UCSD-AML1 (cell line): ENCODE measurements at regions not wholly inside any gene's neighbourhood (a gene's known extent, or its start where the extent isn't known, plus 50 kb on each side); places are given as distances from the start of the nearest gene placed in this dataset.
"Not testable (repeated sequence)": the region's sequence is repeated elsewhere in the genome, so short reads cannot be mapped to it uniquely, and the experiment has no call there.

ENCODE experiments used
- DNase-seq: peaks from one replicate; lab custom pipeline; 2025; ENCODE audit not compliant: unreplicated experiment; lab: John Stamatoyannopoulos, UW

GRCh38 chr5:27217155-27217956 lies 179.0 kb upstream of the CDH9 start:
- DNase-seq = no peak

- DNase-seq = no peak
Measured at GRCh38 chr5:27216367-27216950, 178.1 kb upstream of the CDH9 start.

DNA sequence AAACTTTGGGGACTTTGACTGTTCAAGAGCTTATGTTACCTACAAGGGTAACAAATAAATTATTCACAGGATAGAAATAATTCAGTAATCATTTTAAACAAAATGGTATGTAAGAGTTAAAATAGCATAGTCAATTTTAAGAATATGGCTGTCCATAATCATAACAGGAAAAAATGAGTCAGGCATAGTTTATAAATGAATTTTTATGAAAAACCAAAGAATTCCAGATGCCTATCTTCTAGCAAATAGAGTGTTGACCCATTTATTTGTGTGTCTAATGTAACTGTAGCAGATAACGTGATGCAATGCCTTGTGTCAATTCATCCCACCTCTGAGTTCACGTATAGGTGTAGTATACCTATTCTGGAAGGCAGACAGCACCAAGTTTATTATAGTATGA lies 169.7 kb upstream of the CDH9 start:
- no peak for DNase-seq

GRCh38 chr5:27191786-27192510 lies 153.6 kb upstream of the CDH9 start:
- no peak for DNase-seq

- DNase-seq = no peak
Measured at GRCh38 chr5:27172693-27173092, 134.3 kb upstream of the CDH9 start.

DNA sequence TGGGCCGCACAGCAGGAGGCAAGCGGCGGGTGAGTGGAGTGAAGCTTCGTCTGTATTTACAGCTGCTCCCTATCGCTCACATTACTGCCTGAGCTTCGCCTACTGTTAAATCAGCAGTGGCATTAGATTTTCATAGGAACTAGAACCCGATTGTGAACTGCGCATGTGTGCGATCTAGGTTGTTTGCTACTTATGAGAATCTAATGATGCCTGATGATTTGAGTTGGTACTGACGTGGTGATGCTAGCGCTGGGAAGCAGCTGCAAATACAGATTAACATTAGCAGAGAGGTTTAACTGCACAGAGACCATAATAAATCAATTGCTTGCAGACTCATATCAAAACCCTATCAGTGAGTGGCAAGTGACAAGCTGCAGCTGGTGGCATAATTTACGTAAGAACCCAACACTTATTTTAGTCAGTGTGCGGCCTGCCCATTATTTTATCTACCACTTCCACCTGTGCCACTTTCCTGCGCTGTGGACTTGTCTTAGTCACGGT lies 133.4 kb upstream of the CDH9 start:
- no peak for DNase-seq

DNA sequence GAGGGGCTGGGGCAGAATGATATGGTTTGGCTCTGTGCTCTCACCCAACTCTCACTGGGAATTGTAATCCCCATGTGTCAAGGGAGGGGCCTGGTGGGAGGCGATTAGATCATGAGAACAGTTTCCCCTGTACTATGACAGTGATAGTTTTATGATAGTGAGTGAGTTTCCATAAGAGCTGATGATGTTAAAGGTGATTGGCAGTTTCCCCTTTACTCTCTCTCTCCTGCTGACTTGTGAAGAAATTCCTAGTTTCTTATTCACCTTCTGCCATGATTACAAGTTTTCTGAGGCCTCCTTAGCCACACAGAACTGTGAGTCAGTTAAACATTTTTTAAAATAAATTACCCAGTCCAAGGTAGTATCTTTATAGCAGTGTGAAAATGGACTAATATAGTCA lies 120.4 kb upstream of the CDH9 start:
- no peak for DNase-seq

- no peak for DNase-seq
Measured at GRCh38 chr5:27158171-27158570, 119.8 kb upstream of the CDH9 start.

DNA sequence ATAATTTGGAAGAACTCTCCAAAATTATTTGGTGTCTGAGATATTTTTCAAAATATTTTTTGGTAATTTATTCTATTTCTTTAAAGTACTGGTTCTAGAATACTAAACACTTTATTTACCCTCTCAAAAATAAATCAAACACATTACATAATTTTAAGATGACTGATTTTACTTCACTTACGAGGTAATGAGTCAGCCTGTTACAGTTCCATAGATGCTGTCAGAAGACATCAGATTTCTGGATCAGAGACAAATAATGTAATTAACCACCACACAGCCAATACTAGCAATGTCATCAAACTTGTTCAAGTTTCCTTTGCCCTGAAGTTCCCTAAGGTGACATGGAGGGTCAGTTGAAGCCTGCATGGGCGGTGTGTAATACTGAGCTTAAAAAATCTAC lies 106.1 kb upstream of the CDH9 start:
- no peak for DNase-seq

DNA sequence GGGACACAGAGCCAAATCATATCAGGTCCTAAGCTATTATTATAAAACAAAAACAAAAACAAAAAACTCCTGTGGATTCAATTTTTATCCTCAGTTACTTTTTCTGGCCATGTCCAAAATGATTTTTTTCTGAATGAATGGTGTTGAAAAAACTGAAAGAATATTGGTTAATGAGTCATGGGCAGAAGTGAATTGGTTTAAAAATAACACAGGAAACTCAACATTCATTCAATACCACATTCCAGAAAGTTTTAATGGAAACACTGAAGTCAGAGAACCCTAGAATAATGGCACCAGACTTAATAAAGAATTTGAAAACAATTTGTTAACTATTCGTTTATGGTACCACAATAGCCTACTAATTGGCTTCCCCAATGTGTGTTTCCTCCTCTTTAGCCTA lies 102.4 kb upstream of the CDH9 start:
- no peak for DNase-seq

GRCh38 chr5:27130587-27130986 lies 92.2 kb upstream of the CDH9 start:
- DNase-seq = no peak

DNA sequence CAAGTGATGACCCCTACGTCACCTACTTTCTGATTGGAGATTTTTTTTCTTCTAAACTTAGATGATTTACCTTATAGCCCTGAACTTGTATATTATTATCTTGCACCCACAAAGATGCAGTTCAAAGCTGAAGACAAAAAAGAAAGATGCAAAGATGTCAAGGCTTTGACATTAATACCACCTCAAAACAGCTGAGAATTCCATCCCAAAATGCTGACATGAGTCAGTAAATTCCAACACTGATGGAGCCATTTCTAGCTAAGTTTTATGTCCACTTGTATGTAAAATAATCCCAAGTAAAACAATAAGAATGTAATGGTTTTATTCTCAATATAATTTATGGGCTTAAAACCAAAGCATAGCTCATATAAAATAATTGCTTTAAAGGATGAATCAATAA lies 91.5 kb upstream of the CDH9 start:
- no peak for DNase-seq

DNA sequence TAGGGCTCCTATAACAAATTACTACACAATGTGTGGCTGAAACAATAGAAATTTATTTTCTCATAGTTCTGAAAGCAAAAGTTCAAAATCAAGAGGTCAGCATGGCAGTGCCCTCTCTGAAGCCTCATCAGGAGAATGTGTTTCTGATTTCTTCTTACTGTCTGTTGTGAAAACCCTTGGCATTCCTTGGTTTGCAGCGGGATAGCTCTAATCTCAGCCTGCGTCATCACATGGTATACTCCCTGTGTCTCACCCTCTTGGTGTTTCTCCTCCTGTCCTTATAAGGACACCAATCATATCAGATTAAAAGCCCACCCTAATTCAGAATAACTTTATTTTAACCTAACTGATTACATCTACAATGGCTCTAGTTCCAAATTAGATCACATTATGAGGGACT lies 87.5 kb upstream of the CDH9 start:
- DNase-seq = no peak

GRCh38 chr5:27124590-27124989 lies 86.2 kb upstream of the CDH9 start:
- no peak for DNase-seq

GRCh38 chr5:27119736-27120321 lies 81.4 kb upstream of the CDH9 start:
- not testable (repeated sequence) for DNase-seq

DNA sequence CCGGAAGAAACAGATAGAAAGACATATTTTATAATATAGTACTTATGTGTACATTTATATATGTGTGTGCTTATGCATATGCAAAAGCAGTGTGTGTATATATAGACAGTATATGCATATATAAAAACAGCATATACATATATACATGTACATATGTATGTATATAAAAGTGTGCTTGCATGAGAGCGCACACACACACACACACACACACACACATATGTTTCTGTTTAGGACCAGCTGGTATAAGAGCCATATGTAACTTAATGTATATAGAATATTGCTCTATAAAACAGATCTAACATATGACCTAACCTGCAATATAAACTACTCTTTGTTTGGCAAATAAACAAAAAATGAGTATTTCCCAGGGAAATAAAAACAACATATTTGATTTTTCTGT lies 65.1 kb upstream of the CDH9 start:
- no peak for DNase-seq

GRCh38 chr5:27095761-27096160 lies 57.4 kb upstream of the CDH9 start:
- DNase-seq = not testable (repeated sequence)

GRCh38 chr5:27093279-27093678 lies 54.9 kb upstream of the CDH9 start:
- DNase-seq = no peak

DNA sequence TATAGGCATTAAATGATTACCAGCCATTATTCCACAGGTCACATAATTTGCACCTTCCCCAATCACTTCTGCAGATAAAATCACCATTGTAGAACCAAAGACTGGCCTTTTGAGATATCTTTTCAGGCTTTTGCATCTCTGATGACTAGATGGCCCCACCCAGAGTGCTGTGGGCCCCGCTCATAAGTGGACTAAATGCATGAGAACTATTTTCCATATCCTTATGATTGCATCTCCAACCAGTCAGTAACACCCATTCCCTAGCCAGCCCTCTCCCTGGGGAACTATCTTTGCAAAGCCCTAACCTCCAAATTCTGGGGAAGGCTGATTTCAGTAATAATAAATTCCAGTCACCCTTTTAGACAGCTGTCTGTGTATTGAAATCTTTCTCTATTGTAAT lies 53.5 kb upstream of the CDH9 start:
- no peak for DNase-seq

DNA sequence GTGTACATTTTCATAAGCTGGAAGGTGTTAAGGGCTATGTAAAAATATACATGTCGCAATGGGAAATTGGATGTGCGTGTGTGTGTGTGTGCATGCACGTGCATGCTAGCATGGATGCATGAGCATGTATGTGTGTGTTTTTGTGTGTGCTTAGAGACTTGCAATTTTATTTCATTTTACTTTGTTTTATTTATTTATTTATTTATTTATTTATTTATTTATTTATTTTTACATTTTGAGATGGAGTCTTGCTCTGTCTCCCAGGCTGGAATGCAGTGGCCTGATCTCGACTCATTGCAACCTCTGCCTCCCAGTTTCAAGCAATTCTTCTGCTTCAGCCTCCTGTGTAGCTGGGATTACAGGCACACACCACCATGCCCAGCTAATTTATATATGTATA lies 50.4 kb upstream of the CDH9 start:
- DNase-seq = not testable (repeated sequence)
